ENCODE measurements at regions not wholly inside any gene's neighbourhood (a gene's known extent, or its start where the extent isn't known, plus 50 kb on each side); places are given as distances from the start of the nearest gene placed in this dataset.

- H3K36me3 ChIP-seq (ENCODE audit: control insufficient read depth, insufficient read depth, low read length), result no peaks in the 10 kb centered on the region
- POLR2A ChIA-PET, result no interaction called here
- intact Hi-C loops (cut with micrococcal nuclease; ENCODE audit: unreplicated experiment) (no loop called here), in situ Hi-C loops (cut with HindIII; ENCODE audit: low pct_unique_long_range_greater_than_20kb, low sequenced_read_pairs) (no loop called here)
- ATAC-seq (no peak), DNase-seq (ENCODE audit: low read depth, low spot score) (no peak)
- no peak overlapping the region for H3K4me3 ChIP-seq (ENCODE audit: low read depth in 2 of 2, low read length in 2 of 2)
- TF ChIP-seq, protein P1, sequence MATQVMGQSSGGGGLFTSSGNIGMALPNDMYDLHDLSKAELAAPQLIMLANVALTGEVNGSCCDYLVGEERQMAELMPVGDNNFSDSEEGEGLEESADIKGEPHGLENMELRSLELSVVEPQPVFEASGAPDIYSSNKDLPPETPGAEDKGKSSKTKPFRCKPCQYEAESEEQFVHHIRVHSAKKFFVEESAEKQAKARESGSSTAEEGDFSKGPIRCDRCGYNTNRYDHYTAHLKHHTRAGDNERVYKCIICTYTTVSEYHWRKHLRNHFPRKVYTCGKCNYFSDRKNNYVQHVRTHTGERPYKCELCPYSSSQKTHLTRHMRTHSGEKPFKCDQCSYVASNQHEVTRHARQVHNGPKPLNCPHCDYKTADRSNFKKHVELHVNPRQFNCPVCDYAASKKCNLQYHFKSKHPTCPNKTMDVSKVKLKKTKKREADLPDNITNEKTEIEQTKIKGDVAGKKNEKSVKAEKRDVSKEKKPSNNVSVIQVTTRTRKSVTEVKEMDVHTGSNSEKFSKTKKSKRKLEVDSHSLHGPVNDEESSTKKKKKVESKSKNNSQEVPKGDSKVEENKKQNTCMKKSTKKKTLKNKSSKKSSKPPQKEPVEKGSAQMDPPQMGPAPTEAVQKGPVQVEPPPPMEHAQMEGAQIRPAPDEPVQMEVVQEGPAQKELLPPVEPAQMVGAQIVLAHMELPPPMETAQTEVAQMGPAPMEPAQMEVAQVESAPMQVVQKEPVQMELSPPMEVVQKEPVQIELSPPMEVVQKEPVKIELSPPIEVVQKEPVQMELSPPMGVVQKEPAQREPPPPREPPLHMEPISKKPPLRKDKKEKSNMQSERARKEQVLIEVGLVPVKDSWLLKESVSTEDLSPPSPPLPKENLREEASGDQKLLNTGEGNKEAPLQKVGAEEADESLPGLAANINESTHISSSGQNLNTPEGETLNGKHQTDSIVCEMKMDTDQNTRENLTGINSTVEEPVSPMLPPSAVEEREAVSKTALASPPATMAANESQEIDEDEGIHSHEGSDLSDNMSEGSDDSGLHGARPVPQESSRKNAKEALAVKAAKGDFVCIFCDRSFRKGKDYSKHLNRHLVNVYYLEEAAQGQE (IDR thresholded peaks at IDR 0.05; ENCODE audit: insufficient read depth in 1 of 2, low read depth in 2 of 2, low read length in 1 of 2), result no peak
- no peak for TF ChIP-seq TCF7L2 (IDR thresholded peaks at IDR 0.05; ENCODE audit: low read depth, low read length)
- TF ChIP-seq SIN3A (IDR thresholded peaks at IDR 0.05; ENCODE audit: borderline replicate concordance, insufficient read depth, low read depth, low read length), result no peak
- TF ChIP-seq CTCF (IDR thresholded peaks at IDR 0.05), result no peak
- TF ChIP-seq POLR2AphosphoS5 (IDR thresholded peaks at IDR 0.05; ENCODE audit: low read depth, low read length), result no peak
- BruUV-seq (replicated peaks), result no TSS peak
- no peaks in the 10 kb centered on the region for H3K9me3 ChIP-seq (ENCODE audit: control insufficient read depth, insufficient read depth, low read depth, low read length)
- CTCF ChIA-PET, result no interaction called here
- no peaks in the 10 kb centered on the region for H3K27me3 ChIP-seq (ENCODE audit: control insufficient read depth, insufficient read depth, low read length)
- H3K4me1 ChIP-seq (ENCODE audit: control insufficient read depth, insufficient read depth, low read length), result no peaks in the 10 kb centered on the region
- no peak overlapping the region for H3K27ac ChIP-seq (ENCODE audit: low read length)
Measured at GRCh38 chr1:192438737-192439136, 121.9 kb downstream of the RGS21 start.

DNA sequence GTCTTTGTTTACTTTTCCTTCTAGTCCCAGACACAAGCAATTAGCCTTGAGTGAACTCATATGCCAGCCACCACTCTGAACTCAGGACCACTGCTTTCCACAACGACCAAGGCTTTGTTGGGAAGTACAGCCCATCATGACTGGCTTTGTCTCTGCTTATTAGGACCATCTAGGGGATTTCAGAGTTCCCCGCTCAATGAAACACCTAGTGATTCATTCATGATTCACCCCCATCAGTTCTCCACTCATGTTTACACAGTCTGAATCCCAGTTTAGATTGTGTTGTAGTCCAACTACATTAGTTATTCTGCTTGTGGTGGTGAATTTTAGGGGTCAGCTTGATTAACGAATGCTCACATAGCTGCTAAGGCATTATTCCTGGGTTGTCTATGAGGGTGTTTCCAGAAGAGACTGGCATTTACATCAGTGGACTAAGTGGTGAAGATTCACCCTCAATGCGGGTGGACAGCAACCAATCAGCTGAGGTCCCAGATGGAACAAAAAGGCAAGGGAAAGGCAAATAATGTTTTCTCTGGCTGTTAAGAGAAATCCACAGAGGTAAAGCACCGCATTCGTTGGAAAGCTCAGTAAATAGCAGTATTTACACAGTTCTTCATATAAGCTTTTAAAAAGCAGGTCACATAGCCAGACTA, 122.7 kb downstream of the RGS21 start:
- TF ChIP-seq CTCF (IDR thresholded peaks at IDR 0.05), result no peak
- no peak for TF ChIP-seq POLR2AphosphoS5 (IDR thresholded peaks at IDR 0.05; ENCODE audit: low read depth, low read length)
- TF ChIP-seq, protein P1 (IDR thresholded peaks at IDR 0.05; ENCODE audit: insufficient read depth in 1 of 2, low read depth in 2 of 2, low read length in 1 of 2), result no peak
- TF ChIP-seq SIN3A (IDR thresholded peaks at IDR 0.05; ENCODE audit: borderline replicate concordance, insufficient read depth, low read depth, low read length), result no peak
- TF ChIP-seq TCF7L2 (IDR thresholded peaks at IDR 0.05; ENCODE audit: low read depth, low read length), result no peak
- Histone ChIP-seq H3K27ac (ENCODE audit: low read length) (no peak overlapping the region), H3K27me3 (ENCODE audit: control insufficient read depth, insufficient read depth, low read length) (no peaks in the 10 kb centered on the region), H3K9me3 (ENCODE audit: control insufficient read depth, insufficient read depth, low read depth, low read length) (no peaks in the 10 kb centered on the region), H3K4me3 (ENCODE audit: low read depth in 2 of 2, low read length in 2 of 2) (no peak overlapping the region), H3K4me1 (ENCODE audit: control insufficient read depth, insufficient read depth, low read length) (no peaks in the 10 kb centered on the region), H3K36me3 (ENCODE audit: control insufficient read depth, insufficient read depth, low read length) (no peaks in the 10 kb centered on the region)
- DNase-seq (ENCODE audit: low read depth, low spot score), result peak; percentile 48
- intact Hi-C loops (cut with micrococcal nuclease; ENCODE audit: unreplicated experiment), result no loop called here
- ChIA-PET POLR2A (no interaction called here), CTCF (no interaction called here)
- in situ Hi-C loops (cut with HindIII; ENCODE audit: low pct_unique_long_range_greater_than_20kb, low sequenced_read_pairs), result no loop called here
- peak; percentile 72; the same call in 1 of the 2 replicates for ATAC-seq
- BruUV-seq (replicated peaks), result no TSS peak
